HG02938 (cell line): ENCODE measurements at regions not wholly inside any gene's neighbourhood (a gene's known extent, or its start where the extent isn't known, plus 50 kb on each side); places are given as distances from the start of the nearest gene placed in this dataset.

ENCODE experiments used
- ATAC-seq: cut with Tn5 transposase; IDR thresholded peaks from one replicate; pipeline ENCODE4 v1.9.1; 2021; ENCODE audit warnings: mild to moderate bottlenecking, moderate library complexity; ENCODE audit not compliant: unreplicated experiment

DNA sequence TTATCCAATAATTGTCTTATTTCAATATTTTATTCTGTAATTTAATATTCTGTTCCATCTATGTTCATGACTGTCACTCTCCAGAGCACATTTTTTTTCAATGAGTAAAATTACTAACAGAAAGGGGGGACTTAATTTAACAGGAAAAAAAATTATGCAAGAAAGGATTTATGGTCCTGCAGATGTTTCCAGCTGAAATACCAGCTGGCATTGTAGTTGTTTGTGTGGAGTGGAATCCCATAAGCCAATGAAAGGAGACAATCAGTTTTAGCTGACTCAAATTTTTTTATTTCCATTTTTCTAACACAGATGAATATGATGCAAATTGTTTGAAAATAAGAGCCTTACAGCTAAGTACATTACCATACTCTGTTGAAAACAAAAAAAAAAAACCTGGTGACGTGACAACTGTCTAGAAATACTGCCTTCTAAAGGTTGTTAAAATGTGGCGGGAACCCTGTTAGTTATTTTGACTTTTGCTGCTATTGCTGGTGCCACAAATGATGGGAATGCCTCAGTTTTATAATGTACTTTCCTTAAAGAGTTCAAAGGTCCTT lies 389.1 kb downstream of the ETS1 start:
- no peak for ATAC-seq

DNA sequence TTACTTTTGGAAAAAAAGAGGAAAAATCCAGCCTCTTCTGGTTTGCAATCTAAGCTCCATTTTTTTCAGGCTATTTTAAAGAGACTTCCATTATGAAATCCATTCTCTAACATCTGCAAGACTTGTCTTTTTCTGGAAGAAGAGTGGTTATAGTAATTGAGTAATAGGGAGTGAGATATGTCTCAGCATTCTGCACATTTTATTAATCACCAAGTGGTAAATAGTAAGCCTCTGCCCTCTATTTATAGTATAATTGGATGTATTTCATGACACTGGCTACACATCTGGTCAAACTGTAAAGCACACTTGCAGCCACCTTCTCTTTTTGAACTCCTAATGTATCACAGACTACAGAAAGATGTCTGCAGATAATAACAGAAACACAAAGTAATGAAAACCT lies 391.1 kb downstream of the ETS1 start:
- ATAC-seq: no peak

DNA sequence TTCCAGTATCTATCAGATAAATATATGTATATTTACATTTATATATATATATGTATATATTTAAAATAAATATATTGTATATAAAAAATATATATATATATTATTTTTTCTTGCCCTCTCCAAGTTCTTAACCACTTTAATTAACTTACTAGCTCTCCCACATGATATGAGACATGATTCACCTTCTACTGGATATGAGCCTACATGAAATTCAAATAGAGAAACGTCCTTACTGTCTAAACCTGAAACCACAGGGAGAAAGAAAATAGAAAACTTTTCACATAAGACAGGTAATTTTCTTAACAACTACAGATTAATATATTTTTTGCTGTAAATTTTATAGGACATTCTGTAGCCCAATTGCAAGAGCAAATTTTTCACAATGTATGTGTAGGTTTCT lies 391.6 kb downstream of the ETS1 start:
- no peak for ATAC-seq

DNA sequence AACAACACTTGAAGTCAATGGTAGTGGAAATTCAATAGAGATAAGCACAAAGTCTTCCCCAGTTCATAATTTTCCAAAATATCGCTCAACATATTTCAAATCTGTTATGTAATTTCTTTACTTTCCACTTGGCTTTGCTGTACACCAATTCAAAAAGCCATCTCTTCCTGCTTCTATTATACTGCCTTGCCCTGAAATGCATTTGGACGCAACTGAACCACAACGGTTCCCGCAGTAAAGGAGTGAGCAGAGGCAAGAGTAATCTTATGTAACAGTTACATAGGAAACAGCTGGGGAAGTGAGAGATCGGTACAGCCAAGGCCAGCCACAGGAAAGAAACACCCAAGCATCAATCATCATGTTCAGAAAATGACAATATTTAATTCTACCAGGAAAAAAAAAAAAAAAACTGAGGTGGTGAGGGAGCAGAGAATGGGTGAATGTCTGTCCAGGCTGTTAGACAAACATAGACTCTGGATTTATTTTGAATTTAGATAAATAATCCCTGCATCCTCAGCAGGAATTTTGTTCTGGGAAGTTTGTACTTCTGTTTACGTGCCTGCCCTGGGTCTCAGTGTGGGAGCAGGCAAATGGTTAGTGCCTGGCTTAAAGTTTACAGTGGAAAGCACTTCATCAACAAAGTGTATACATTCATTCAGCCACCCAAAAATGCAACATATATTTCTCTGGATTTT lies 392.2 kb downstream of the ETS1 start:
- ATAC-seq: no peak

DNA sequence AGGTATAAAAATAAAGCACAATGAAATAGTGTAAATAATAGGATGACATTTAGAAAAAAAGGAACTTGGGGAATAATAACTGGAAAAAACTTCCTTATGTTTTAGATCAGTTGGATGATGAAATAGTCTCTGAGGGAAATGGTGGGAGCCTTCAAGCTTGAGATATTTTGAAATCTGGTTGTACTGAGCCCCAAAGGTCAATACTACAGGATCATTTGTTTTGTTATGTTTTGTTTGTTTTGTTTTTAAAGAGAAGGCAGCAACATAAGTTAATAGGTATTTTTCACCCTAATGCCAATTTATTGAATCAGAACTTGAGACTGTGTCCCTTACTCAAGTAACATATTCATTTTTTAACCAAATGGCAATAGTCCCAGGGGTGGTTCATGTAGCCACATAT lies 393.1 kb downstream of the ETS1 start:
- ATAC-seq: no peak

DNA sequence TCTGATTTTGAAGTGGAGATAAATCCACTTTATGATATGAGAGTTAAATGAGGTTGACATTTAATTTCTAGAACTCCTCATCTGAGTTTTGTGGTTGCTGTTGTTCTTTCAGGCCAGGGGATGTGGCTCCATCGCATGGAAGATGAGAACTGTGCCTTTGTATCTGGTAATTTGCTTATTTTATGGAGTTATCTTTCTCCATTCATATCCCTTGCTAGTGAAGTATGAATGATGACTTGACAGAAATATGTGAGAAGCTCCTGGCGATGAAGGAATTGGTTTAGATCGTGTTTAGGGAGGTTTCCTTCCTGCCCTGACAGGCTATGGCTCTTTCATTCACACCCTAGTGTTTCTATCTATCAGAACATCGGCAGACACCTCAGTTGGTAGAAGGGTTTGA lies 393.7 kb downstream of the ETS1 start:
- no peak for ATAC-seq

DNA sequence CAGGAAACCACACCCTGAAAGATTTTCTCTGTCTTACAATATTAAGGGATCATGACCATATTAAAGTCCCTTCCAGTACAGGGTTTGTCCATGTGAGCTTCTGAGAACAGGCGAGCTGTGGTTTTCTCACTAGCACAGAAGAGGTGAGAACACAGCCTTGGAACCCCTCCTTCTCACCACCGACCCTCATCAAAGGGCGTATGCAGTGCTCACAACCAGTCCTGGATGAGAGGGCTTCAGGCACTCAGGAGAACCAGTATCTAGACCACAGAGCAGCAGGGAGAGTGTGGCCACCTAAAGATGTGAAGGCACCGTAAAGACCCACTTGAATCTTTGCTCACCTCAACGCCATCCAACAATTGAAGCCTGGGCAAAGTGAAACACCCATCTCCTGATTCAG lies 397.0 kb downstream of the ETS1 start:
- ATAC-seq: no peak

DNA sequence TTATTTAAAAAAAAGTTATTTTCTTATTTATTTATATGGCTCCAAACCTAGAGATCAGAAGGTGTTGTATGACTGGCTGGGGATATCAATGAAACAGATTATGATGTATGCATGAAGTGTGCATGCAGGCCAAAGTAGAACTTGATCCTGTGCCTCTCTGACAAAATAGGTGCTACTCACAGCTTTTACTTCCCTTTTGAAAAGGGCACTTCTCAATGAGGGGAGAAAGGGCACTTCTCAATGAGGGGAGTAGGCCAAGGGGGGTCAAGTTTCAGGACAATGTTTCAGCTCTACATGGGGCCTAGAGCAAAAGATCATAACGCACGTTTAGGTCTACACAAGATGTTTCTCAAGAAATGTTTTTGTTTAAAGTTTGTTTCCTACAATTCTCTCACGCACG lies 397.5 kb downstream of the ETS1 start:
- no peak for ATAC-seq

DNA sequence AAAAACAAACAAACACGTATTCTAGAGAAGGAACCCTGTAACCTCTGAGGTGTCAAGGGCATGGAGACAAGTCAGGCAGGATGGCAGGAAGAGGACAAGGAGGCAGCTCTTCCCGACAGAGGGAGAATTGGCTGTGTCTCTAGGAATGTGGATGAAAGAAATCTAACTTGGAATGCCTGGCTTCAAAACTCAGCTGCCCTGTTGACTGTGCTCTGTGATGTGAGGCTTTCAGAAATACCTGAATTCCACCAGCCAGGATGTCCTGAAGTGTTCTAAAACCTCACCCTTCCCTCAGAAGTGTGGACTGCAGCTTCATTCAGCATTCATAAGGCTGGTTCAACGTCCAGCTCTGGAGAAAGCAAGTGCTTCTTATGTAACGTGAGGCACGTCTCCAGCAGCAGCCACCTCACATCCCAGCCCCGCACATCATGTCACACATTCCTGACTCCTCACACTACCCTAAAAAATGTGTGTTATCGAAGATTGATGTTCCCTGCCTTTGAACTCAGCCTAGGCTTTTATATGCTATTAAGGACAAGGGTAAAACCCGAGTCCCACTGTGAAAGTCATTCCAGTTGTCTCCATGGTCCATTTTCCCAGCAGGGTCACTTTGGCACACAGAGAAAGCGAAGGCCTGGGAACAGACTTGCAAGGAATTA lies 398.9 kb downstream of the ETS1 start:
- no peak for ATAC-seq

DNA sequence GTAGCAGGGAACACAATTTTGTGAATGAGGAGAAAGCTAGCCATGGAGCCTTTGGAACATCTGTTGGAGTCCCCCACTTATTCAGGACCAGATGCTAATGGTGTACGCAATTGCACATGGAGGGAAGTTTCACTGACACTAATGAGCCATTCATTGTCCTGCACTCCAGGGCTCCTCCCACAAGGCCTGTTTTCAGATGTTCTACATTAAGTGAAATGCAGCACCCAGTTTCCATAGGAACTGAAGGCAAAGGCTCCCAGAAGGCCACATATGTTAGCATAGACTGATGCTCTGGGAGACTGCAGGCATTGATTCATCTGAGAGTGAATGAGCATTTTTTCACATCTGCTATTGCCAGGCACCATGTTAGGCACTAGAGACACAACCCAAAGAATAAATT lies 399.5 kb downstream of the ETS1 start:
- no peak for ATAC-seq

DNA sequence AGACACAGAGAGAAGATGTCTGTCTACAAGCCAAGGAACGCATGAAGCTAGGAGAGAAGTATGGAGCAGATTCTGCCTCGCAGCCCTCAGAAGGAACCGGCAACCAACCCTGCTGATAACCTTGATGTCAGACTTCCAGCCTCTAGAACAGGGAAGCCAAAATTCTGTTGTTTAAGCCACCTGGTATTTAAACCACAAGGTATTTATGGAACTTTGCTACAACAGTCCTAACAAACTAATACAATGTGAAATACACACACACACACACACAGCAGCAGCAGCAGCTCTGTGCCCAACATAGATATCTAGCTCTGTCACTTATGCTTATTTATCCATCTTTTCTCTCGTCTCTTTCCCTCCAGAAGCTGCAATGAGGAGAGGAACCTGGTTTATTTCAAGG lies 400.0 kb downstream of the ETS1 start:
- no peak for ATAC-seq

DNA sequence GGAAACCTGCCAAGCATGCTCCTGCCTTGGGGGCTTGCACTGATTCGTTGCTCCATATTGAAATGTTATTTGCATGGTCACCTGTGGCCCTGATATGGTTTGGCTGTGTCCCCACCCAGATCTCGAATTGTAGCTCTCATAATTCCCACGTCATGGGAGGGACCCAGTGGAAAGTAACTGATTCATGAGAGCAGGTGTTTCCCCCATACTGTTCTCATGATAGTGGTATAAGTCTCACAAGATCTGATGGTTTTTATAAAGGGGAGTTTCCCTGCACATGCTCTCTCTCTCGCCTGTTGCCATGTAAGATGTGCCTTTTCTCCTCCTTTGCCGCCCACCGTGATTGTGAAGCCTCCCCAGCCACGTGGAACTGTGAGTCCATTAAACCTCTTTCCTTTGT lies 402.4 kb downstream of the ETS1 start:
- ATAC-seq: no peak

DNA sequence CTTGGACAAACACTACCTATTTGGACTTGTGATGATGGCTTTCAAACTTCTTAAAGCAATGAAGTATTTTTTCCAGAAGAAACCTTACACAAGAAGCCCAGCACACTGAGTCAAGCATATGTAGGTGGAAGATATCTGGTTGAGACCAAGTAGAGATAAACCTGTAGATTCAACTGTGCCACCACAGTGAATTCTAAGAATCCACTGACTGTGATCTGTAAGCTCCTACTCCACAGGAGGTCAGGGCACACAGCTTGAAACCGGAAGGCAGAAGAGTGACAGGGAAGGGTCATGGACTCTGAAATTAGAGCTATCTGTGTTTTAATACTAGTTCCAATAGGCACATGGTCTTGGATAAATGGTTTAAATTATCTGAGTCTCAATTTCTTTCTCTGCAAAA lies 404.5 kb downstream of the ETS1 start:
- no peak for ATAC-seq

DNA sequence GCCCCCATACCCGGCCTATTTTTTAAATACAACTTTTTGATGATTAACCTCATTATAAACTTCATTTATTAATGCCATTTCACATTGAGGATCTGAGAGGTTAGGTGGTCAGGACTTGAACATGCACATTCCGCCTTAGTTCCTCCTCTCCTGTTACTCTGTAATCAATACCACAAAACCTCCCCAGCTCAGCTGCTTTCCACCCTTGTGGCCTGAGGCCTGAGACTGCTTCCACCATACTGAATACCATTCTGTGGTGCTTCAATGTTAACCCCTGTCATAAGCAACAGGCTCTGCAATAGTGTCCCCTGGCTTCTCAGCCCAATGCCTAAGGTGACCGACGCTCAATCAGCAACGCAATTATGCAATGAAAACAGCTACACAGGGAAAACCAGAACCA lies 405.4 kb downstream of the ETS1 start:
- no peak for ATAC-seq

DNA sequence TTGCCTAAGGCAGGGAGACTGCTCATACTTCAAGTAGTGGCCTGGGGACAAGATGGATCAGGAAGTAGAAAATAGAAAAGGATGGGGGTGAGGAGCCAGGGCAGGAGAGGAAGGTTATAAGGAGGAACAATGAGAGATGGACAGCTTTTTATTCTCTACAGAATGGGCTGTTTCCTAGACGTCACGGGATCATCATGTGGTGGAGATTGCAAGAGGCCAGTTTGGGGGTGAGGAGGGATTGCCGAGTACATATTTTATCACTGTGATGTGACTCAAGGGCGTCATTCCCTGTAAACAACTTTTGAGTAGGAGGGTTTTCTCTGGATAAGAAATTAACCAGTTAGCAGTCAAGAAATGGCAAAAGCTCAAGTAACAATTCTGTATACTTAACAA lies 406.3 kb downstream of the ETS1 start:
- no peak for ATAC-seq

DNA sequence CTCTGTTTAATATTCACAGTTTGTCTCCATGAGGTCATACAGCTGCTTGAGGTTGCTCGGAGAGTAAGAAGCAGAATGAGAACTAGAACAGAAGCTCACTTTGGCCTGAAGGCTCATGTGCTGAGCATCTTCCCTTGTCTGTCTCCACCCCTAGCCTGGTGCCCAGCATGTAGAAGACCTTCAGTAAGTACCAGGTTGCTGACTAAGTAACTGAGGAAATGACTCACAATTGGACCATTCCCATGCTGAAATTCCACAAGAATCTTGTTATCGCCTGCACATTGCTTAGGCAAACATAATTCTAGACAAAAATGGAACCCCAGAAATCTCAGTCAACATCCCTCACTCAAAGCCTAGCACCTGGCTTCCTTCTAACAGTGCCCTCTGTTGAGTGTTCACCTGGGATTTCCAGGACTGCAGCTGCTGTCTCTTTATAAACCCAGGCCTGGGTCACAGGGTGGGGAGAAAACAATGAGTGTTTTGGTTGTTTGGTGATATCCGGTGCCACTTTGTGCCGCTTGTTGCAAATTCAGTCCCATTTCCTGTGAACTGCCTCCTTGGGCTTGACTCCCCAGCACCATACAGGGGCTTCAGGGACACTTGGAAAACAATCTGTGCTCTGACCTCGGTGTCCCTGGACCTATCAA lies 406.8 kb downstream of the ETS1 start:
- ATAC-seq: no peak

DNA sequence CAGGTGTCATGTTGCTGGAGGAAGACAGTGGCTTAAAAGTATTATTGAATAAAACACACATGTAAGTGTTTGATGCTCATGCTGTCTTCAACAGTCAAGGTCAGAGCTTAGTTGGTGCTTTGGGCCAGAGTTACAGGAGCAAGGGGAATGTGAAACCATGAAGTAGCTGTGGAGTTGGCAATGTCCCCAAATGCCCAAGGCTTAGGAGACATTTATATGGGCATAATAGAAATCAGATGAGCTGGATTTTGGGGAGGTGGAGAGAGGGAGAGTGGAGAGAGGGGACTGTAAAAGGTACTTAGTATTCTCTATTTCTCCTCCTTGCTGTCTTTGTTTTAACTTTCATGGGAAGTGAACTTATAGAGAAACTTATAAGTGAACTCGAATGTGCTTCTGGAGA lies 407.8 kb downstream of the ETS1 start:
- no peak for ATAC-seq

DNA sequence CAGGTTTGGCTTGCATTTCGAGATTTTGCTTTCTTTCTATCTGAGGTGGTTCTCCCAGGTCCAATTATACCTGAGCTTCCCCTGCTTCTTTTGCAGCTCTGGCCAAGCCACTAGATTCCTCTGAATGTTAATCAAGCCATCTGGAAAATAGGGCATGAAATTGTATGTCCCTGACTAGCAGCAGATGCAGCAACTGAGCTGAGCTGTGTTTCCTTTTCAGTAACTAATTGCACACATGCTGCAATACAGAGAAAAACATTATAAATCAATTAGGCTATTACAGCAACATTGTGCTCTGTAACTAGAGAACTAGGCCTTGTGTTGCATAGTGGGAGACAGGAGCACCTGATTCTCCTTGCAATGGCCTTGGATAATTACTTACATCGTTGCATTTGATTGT lies 408.3 kb downstream of the ETS1 start:
- no peak for ATAC-seq

DNA sequence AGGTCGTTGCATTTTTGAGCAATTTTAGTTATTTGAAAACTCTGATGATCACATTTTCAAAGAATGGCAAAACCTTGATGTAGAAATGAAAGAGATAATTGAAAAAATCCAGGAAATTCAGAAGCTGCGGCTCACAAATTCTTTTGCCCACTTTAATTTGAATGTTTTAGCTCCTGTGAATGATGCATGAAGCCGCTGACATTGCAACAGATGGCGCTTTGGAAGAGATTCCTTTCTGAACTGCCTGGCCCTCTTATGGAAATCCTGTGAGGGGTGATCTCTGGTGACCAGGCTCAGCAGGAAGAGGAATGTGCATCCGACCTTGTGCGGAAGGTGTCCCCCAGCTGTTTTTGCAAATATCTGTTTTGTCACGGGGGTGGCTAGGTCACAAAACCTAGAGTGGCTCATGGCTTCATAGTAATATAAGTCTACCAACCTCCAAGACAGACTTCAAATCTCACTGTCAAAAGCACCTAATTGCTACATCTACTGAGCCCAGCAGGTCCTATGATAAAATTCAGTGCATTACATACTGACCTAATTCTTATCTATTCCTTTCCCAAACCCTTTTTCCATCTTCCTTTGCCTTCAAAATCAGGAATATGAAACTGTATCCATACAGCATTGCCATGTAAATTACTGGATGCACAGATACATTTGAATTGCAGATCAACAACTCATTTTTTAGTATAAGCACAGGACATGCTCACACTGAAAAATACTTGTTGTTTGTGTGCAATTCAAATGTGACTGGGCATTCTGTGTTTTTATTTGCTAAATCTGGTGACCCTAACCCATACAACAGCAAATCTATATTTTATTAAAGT lies 412.7 kb downstream of the ETS1 start:
- no peak for ATAC-seq

DNA sequence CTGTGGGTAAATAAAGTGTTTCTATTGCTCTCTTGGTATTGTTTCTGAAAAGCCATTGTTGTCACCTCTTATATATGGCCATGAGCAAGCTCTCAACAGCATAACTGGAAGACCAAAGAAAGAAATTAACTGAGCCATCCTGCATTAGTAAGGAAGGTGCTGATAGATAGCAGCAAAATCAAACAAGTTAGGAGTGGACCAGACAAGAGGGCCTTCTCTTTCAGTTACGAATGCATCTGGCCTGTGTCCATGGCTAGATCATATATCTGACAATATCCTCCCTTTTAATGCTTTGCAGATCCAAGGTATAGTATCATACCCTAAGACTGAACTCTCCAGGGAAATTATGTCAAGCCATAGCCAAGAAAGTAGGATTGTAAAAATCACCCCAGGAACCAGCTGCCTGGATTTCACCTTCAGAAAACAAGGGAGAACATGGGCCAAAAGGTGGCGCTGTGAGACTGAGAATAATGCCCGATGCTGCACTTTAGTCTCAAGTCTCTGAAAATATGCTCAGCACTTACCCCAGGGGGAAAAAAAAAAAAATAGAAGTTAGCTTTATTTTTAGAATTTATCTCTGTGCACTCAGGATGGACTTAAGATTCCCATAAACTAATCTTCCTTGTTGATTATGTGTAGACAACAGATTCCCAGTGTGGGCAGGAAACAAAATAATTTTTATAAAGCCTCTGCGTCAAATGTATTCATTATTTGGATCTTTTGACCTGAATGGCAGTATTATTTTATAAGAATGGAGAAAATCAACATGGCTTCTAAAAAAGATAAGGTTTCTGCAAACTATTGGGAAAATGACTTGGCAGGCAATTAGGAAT lies 415.1 kb downstream of the ETS1 start:
- ATAC-seq: peak; percentile 90
